Mammary epithelial cell (primary cell): ENCODE measurements at regions not wholly inside any gene's neighbourhood (a gene's known extent, or its start where the extent isn't known, plus 50 kb on each side); places are given as distances from the start of the nearest gene placed in this dataset.

Experiments used
- CTCF ChIP-seq, 2 donors: IDR thresholded peaks in 1 of 2; conservative IDR thresholded peaks in 1 of 2; 2 replicates each; pipeline ENCODE4 v1.5.1; 2011 to 2012; ENCODE audit warnings: inconsistent platforms in 2 of 2, low read length in 2 of 2, mild to moderate bottlenecking in 2 of 2, control low read depth in 1 of 2, low read depth in 1 of 2; ENCODE audit not compliant: insufficient read depth in 1 of 2; ENCODE audit errors: extremely low read depth in 1 of 2
- EZH2 ChIP-seq: IDR thresholded peaks from 2 replicates; pipeline ENCODE4 v1.6.1; 2012; ENCODE audit warnings: low read length, inconsistent platforms, borderline replicate concordance

GRCh38 chr11:103805688-103806009 is 230.8 kb upstream of the DDI1 start:
- TF ChIP-seq CTCF (conservative IDR thresholded peaks at IDR 0.05 in 1 of 2, IDR thresholded peaks at IDR 0.05 in 1 of 2; ENCODE audit: extremely low read depth in 1 of 2, insufficient read depth in 1 of 2, low read depth in 1 of 2, low read length in 2 of 2), result no peak
- TF ChIP-seq EZH2, result no peak
